ENCODE measurements at regions not wholly inside any gene's neighbourhood (a gene's known extent, or its start where the extent isn't known, plus 50 kb on each side); places are given as distances from the start of the nearest gene placed in this dataset.
"Not testable (repeated sequence)": the region's sequence is repeated elsewhere in the genome, so short reads cannot be mapped to it uniquely, and the experiment has no call there.

DNA sequence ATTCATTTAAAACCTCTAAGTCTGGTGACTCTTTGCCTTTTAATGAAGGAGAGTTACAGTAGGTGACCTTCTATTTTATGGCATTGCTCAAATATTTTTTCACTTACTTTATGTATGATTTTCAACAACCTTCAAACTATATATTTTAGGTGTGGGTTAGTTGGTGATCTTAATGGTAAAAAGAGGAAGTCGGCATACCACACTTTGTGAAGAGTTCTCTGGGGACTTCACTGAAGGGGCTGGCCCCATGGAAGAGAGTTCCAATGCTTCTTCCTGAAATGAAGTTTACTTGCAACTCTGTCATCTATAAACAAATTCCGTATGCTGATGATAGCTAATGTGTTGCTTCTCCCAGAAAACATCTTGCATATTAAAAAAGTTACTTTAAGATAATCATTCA is 647.0 kb upstream of the SGO1 start:
- peaks cover 5% of the 10 kb centered on the region; the same call in 1 of the 2 replicates for H3K9me3 ChIP-seq (replicated peaks)
- no peak for DNase-seq (ENCODE audit: low read depth in 1 of 2, low spot score in 2 of 2)
- no peaks in the 10 kb centered on the region for H3K27me3 ChIP-seq (replicated peaks)
- no peak overlapping the region for H3K27ac ChIP-seq
- H3K4me1 ChIP-seq (replicated peaks): no peaks in the 10 kb centered on the region
- H3K36me3 ChIP-seq: no peaks in the 10 kb centered on the region
- no peak overlapping the region for H3K4me3 ChIP-seq

DNA sequence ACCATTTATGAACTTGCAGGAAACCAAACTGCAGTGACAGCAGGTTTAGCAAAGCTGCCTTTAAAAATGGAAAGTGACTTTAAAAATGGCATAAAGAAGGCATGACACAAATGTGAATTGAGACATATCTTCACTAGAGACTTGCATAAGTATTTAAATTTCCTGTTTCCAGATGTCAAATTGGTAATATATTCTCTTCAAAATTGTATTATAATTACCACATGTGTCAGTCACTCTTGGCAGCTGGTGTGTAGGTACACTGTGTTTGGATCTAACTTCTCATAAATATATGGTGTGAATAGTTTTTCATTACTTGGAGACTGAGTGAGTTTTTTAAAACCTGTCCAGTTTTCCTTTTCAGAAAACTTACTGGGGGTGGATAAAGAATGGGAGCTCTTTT is 636.2 kb upstream of the SGO1 start:
- H3K4me3 ChIP-seq: no peak overlapping the region
- DNase-seq (ENCODE audit: low read depth in 1 of 2, low spot score in 2 of 2): no peak
- H3K36me3 ChIP-seq: no peaks in the 10 kb centered on the region
- H3K4me1 ChIP-seq (replicated peaks): no peaks in the 10 kb centered on the region
- no peaks in the 10 kb centered on the region for H3K9me3 ChIP-seq (replicated peaks)
- no peak overlapping the region for H3K27ac ChIP-seq
- H3K27me3 ChIP-seq (replicated peaks): no peaks in the 10 kb centered on the region

DNA sequence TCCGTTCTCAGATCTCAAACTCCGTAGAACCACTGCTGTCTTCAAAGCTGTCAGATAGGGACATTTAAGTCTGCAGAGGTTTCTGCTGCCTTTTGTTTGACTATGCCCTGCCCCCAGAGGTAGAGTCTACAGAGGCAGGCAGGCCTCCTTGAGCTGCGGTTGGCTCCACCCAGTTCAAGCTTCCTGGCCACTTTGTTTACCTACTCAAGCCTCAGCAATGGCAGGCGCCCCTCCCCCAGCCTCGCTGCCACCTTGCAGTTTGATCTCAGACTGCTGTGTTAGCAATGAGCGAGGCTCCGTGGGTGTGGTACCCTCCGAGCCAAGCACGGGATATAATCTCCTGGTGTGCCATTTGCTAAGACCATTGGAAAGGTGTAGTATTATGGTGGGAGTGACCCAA is 634.9 kb upstream of the SGO1 start:
- H3K27me3 ChIP-seq (replicated peaks); H3K4me3 ChIP-seq; H3K4me1 ChIP-seq (replicated peaks); H3K9me3 ChIP-seq (replicated peaks); H3K36me3 ChIP-seq; DNase-seq (ENCODE audit: low read depth in 1 of 2, low spot score in 2 of 2); H3K27ac ChIP-seq: not testable (repeated sequence)

GRCh38 chr3:20811631-20812030 is 625.6 kb upstream of the SGO1 start:
- Histone ChIP-seq H3K27me3 (replicated peaks) (no peaks in the 10 kb centered on the region), H3K9me3 (replicated peaks) (no peaks in the 10 kb centered on the region), H3K36me3 (no peaks in the 10 kb centered on the region), H3K4me3 (no peak overlapping the region), H3K4me1 (replicated peaks) (no peaks in the 10 kb centered on the region), H3K27ac (no peak overlapping the region)
- DNase-seq (ENCODE audit: low read depth in 1 of 2, low spot score in 2 of 2): no peak

DNA sequence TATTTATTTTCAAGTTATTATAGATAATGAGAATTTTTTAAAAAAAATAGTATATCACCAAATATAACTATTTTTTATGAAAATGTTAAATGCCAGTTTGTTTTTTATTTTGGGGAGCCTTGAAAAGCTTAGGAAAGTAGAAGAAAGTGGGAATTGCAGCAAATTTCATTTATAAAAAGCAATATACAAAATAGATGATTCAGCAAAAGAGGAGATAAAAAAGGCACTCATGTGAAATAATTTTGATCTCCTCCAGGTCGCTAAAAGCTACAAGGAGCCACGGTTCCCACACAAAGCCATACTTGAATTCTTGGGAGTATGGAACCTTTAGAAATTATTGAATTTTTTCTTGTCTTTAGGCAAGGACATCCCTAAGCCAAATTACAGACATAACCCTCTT is 625.0 kb upstream of the SGO1 start:
- no peaks in the 10 kb centered on the region for H3K4me1 ChIP-seq (replicated peaks)

GRCh38 chr3:20810555-20810954 is 624.5 kb upstream of the SGO1 start:
- Histone ChIP-seq H3K36me3 (no peaks in the 10 kb centered on the region), H3K4me1 (replicated peaks) (no peaks in the 10 kb centered on the region), H3K27me3 (replicated peaks) (no peaks in the 10 kb centered on the region), H3K9me3 (replicated peaks) (no peaks in the 10 kb centered on the region), H3K4me3 (no peak overlapping the region), H3K27ac (no peak overlapping the region)
- DNase-seq (ENCODE audit: low read depth in 1 of 2, low spot score in 2 of 2): no peak

More for the DNA sequence above, 625.0 kb upstream of the SGO1 start:
- H3K4me3 ChIP-seq: no peak overlapping the region
- no peak overlapping the region for H3K27ac ChIP-seq
- H3K27me3 ChIP-seq (replicated peaks): no peaks in the 10 kb centered on the region
- no peaks in the 10 kb centered on the region for H3K9me3 ChIP-seq (replicated peaks)
- no peaks in the 10 kb centered on the region for H3K36me3 ChIP-seq
- DNase-seq (ENCODE audit: low read depth in 1 of 2, low spot score in 2 of 2): no peak

- no peak overlapping the region for H3K4me3 ChIP-seq
- no peaks in the 10 kb centered on the region for H3K36me3 ChIP-seq
- DNase-seq (ENCODE audit: low read depth in 1 of 2, low spot score in 2 of 2): no peak
- no peaks in the 10 kb centered on the region for H3K9me3 ChIP-seq (replicated peaks)
- no peaks in the 10 kb centered on the region for H3K27me3 ChIP-seq (replicated peaks)
- H3K27ac ChIP-seq: no peak overlapping the region
- no peaks in the 10 kb centered on the region for H3K4me1 ChIP-seq (replicated peaks)
These were observed 623.4 kb upstream of the SGO1 start for GRCh38 chr3:20809356-20809755.

- Histone ChIP-seq H3K27ac (no peak overlapping the region), H3K36me3 (no peaks in the 10 kb centered on the region), H3K9me3 (replicated peaks) (no peaks in the 10 kb centered on the region), H3K4me1 (replicated peaks) (no peaks in the 10 kb centered on the region), H3K4me3 (no peak overlapping the region), H3K27me3 (replicated peaks) (no peaks in the 10 kb centered on the region)
- DNase-seq (ENCODE audit: low read depth in 1 of 2, low spot score in 2 of 2): no peak
These were observed 622.9 kb upstream of the SGO1 start for GRCh38 chr3:20808864-20809263.

GRCh38 chr3:20798666-20799065 is 612.7 kb upstream of the SGO1 start:
- H3K4me3 ChIP-seq: no peak overlapping the region
- DNase-seq (ENCODE audit: low read depth in 1 of 2, low spot score in 2 of 2): no peak
- no peak overlapping the region for H3K27ac ChIP-seq
- H3K27me3 ChIP-seq (replicated peaks): no peaks in the 10 kb centered on the region
- no peaks in the 10 kb centered on the region for H3K36me3 ChIP-seq
- H3K9me3 ChIP-seq (replicated peaks): no peaks in the 10 kb centered on the region
- no peaks in the 10 kb centered on the region for H3K4me1 ChIP-seq (replicated peaks)

DNA sequence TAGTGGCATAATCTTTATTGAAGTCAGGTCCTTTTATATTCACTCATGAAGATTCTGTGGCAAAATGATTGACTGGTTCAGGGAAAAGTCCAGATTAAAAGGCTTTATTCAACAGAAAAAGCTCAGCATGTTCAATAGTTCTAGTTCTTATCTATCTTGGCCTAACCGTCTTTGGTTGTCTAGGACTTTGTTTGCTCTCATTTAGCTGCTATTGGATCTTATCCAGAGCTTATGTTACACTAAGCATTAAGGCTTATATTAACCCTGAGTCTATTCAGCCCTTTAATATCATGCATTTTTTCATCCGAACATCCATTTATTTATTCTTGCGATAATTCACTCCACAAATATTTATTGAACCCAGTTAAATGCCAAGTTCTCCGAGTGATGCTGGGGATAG is 601.0 kb upstream of the SGO1 start:
- no peak for DNase-seq (ENCODE audit: low read depth in 1 of 2, low spot score in 2 of 2)
- Histone ChIP-seq H3K27ac (no peak overlapping the region), H3K27me3 (replicated peaks) (no peaks in the 10 kb centered on the region), H3K9me3 (replicated peaks) (peaks cover 2% of the 10 kb centered on the region), H3K4me1 (replicated peaks) (no peaks in the 10 kb centered on the region), H3K4me3 (no peak overlapping the region), H3K36me3 (no peaks in the 10 kb centered on the region)

DNA sequence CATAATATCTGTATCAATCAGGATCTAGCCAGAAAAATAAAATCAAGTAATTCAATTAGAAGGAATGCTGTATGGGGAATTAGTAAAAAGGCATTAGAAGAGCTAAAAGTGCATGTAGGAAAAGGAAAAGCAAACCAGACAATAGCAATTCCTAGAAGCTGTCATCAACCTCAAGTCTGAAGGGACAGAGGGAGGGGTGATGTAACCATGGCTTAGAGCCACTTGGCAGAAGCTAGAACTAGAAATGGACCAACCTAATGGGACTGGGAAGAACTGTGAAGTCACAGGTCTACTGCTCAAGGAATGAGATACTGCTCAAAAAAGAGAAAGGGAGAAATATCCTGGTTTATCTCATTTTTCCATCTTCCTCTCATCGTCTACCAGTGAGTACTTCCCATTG is 590.7 kb upstream of the SGO1 start:
- DNase-seq (ENCODE audit: low read depth in 1 of 2, low spot score in 2 of 2): no peak
- Histone ChIP-seq H3K27me3 (replicated peaks) (no peaks in the 10 kb centered on the region), H3K9me3 (replicated peaks) (peaks cover 5% of the 10 kb centered on the region), H3K4me3 (no peak overlapping the region), H3K27ac (no peak overlapping the region), H3K4me1 (replicated peaks) (no peaks in the 10 kb centered on the region), H3K36me3 (no peaks in the 10 kb centered on the region)

DNA sequence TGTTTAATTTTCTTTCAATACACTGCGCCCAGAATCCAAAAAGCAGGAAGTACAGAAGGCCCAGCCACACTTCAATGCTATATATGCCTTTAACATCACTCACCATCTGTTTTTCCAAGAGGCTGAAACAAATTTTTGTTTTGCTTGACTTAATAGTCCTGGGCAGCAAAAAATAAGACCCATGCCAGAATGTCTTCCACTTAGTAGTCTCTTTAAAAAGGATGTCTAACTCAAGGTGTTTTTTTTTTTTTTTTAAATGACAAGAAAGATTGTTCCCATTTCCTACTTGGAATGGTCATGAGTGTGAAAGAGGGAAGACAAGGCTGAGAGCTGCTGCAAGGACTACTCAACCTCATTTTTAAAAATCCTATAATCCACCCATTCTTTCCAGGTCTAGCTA is 590.3 kb upstream of the SGO1 start:
- peaks cover 5% of the 10 kb centered on the region for H3K9me3 ChIP-seq (replicated peaks)
- no peak overlapping the region for H3K4me3 ChIP-seq
- H3K27ac ChIP-seq: no peak overlapping the region
- no peaks in the 10 kb centered on the region for H3K36me3 ChIP-seq
- no peaks in the 10 kb centered on the region for H3K27me3 ChIP-seq (replicated peaks)
- no peaks in the 10 kb centered on the region for H3K4me1 ChIP-seq (replicated peaks)
- DNase-seq (ENCODE audit: low read depth in 1 of 2, low spot score in 2 of 2): no peak

DNA sequence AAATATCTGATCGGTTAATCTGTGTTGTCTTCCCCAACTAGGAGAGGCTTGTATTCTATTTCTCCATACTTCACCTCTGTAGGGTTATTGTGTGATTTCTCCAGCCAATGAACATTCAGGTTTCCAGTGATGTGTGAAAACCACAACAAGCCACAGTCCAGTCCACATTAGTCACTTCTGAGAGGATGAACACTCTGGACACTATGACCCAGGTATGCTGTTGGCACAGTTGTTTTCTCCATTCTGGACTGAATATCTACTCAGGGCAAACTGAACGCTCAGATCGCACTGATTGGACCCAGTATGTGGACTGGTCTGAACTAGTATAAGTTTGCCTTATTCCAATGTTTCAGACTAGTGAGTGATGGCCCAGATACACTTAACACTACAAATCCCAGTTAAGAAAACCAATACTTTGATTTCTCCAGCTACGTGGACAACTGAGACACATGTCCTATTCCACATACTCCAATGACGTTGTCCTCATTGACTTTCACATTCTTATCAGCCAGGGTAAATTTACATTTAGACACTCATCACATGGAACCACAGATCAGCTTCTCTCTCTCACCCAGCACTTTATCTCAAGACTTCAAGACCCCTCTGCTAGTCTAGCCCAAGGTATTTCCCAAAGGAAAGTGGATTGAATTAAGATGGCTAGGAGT is 587.4 kb upstream of the SGO1 start:
- H3K4me3 ChIP-seq: no peak overlapping the region
- DNase-seq (ENCODE audit: low read depth in 1 of 2, low spot score in 2 of 2): no peak
- no peaks in the 10 kb centered on the region for H3K27me3 ChIP-seq (replicated peaks)
- H3K36me3 ChIP-seq: no peaks in the 10 kb centered on the region
- no peak overlapping the region for H3K27ac ChIP-seq
- peaks cover 5% of the 10 kb centered on the region for H3K9me3 ChIP-seq (replicated peaks)
- H3K4me1 ChIP-seq (replicated peaks): no peaks in the 10 kb centered on the region

- Histone ChIP-seq H3K4me3 (no peak overlapping the region), H3K27ac (no peak overlapping the region)
- no peak for DNase-seq (ENCODE audit: low read depth in 1 of 2, low spot score in 2 of 2)
These were observed 586.9 kb upstream of the SGO1 start for GRCh38 chr3:20772869-20773268.

GRCh38 chr3:20769430-20769829 is 583.4 kb upstream of the SGO1 start:
- Histone ChIP-seq H3K27ac (no peak overlapping the region), H3K4me1 (replicated peaks) (no peaks in the 10 kb centered on the region), H3K27me3 (replicated peaks) (no peaks in the 10 kb centered on the region), H3K36me3 (no peaks in the 10 kb centered on the region), H3K4me3 (no peak overlapping the region), H3K9me3 (replicated peaks) (no peaks in the 10 kb centered on the region; the same call in 1 of the 2 replicates)
- DNase-seq (ENCODE audit: low read depth in 1 of 2, low spot score in 2 of 2): no peak

More at GRCh38 chr3:20772869-20773268, 586.9 kb upstream of the SGO1 start:
- peaks cover 5% of the 10 kb centered on the region for H3K9me3 ChIP-seq (replicated peaks)
- no peaks in the 10 kb centered on the region for H3K27me3 ChIP-seq (replicated peaks)
- H3K4me1 ChIP-seq (replicated peaks): no peaks in the 10 kb centered on the region
- no peaks in the 10 kb centered on the region for H3K36me3 ChIP-seq

Measured in SJSA1 (cell line).